Hematopoietic multipotent progenitor cell treated with erythropoietin and hydrocortisone succinate and interleukin-3 and kit ligand, for 17 days (in vitro differentiated cells): ENCODE measurements at regions not wholly inside any gene's neighbourhood (a gene's known extent, or its start where the extent isn't known, plus 50 kb on each side); places are given as distances from the start of the nearest gene placed in this dataset.
"Not testable (repeated sequence)": the region's sequence is repeated elsewhere in the genome, so short reads cannot be mapped to it uniquely, and the experiment has no call there.

Experiments used
- DNase-seq: peaks from one replicate; pipeline ENCODE4 v3.0.0-alpha.2; 2015; ENCODE audit warnings: low spot score

GRCh38 chr5:6108981-6109825 lies 269.1 kb downstream of the MED10 start:
- DNase-seq, result no peak

GRCh38 chr5:6108540-6108848 lies 269.9 kb downstream of the MED10 start:
- DNase-seq, result no peak

GRCh38 chr5:6107675-6108539 lies 270.4 kb downstream of the MED10 start:
- DNase-seq, result no peak

- DNase-seq, result no peak
These were observed 271.6 kb downstream of the MED10 start for GRCh38 chr5:6106756-6107155.

GRCh38 chr5:6105320-6105719 lies 273.0 kb downstream of the MED10 start:
- DNase-seq, result no peak

GRCh38 chr5:6096101-6096500 lies 282.2 kb downstream of the MED10 start:
- no peak for DNase-seq

- DNase-seq, result not testable (repeated sequence)
These were observed 284.2 kb downstream of the MED10 start for GRCh38 chr5:6094180-6094579.

GRCh38 chr5:6090838-6091237 lies 287.5 kb downstream of the MED10 start:
- no peak for DNase-seq

GRCh38 chr5:6090079-6090654 lies 288.2 kb downstream of the MED10 start:
- DNase-seq, result no peak

GRCh38 chr5:6088706-6089105 lies 289.6 kb downstream of the MED10 start:
- DNase-seq, result no peak

GRCh38 chr5:6087576-6087975 lies 290.8 kb downstream of the MED10 start:
- DNase-seq, result no peak

GRCh38 chr5:6086871-6087270 lies 291.5 kb downstream of the MED10 start:
- DNase-seq, result no peak

GRCh38 chr5:6085341-6085860 lies 292.9 kb downstream of the MED10 start:
- no peak for DNase-seq

GRCh38 chr5:6084836-6085235 lies 293.5 kb downstream of the MED10 start:
- DNase-seq, result no peak

- DNase-seq, result no peak
These were observed 294.0 kb downstream of the MED10 start for GRCh38 chr5:6084376-6084775.

- DNase-seq, result no peak
These were observed 294.9 kb downstream of the MED10 start for GRCh38 chr5:6083311-6083978.

GRCh38 chr5:6082685-6083084 lies 295.7 kb downstream of the MED10 start:
- no peak for DNase-seq

GRCh38 chr5:6081727-6082210 lies 296.6 kb downstream of the MED10 start:
- no peak for DNase-seq

GRCh38 chr5:6080930-6081726 lies 297.2 kb downstream of the MED10 start:
- no peak for DNase-seq

GRCh38 chr5:6080436-6080835 lies 297.9 kb downstream of the MED10 start:
- DNase-seq, result no peak

GRCh38 chr5:6078881-6079280 lies 299.5 kb downstream of the MED10 start:
- no peak for DNase-seq
